Lung (tissue), 11 donors: ENCODE measurements at regions not wholly inside any gene's neighbourhood (a gene's known extent, or its start where the extent isn't known, plus 50 kb on each side); places are given as distances from the start of the nearest gene placed in this dataset.

ENCODE experiments used
- ATAC-seq: fragments of 200-7000 bp; cut with Tn5 transposase; one replicate; pipeline ENCODE4 v1.9.1; 2020; ENCODE audit warnings: moderate number of reproducible peaks; ENCODE audit not compliant: insufficient read depth, low FRiP score
- DNase-seq, 3 donors: peaks; one replicate each; pipeline ENCODE4 v3.0.0-alpha.2; 2013 to 2017
- H3K27ac ChIP-seq, 2 donors: one replicate each; pipeline ENCODE4 v1.5.1; 2013; ENCODE audit warnings: mild to moderate bottlenecking in 2 of 2, moderate library complexity in 2 of 2, control low read depth in 1 of 2, inconsistent platforms in 1 of 2, low read depth in 1 of 2, low read length in 1 of 2
- H3K27me3 ChIP-seq, 3 donors: one replicate each; pipeline ENCODE4 v1.5.1; 2013; ENCODE audit warnings: low read length in 2 of 3; ENCODE audit not compliant: control insufficient read depth in 3 of 3, insufficient read depth in 3 of 3
- H3K36me3 ChIP-seq, 4 donors: one replicate each; pipeline ENCODE4 v1.5.1; 2013; ENCODE audit warnings: low read length in 4 of 4, mild to moderate bottlenecking in 1 of 4, moderate library complexity in 1 of 4; ENCODE audit not compliant: control insufficient read depth in 4 of 4, insufficient read depth in 4 of 4
- H3K4me1 ChIP-seq, 5 donors: one replicate each; pipeline ENCODE4 v1.5.1; 2013; ENCODE audit warnings: low read length in 5 of 5, mild to moderate bottlenecking in 2 of 5, moderate library complexity in 1 of 5; ENCODE audit not compliant: control insufficient read depth in 5 of 5, insufficient read depth in 5 of 5
- H3K4me3 ChIP-seq: one replicate; pipeline ENCODE4 v1.5.1; 2013; ENCODE audit warnings: mild to moderate bottlenecking, control low read depth, moderate library complexity
- H3K9ac ChIP-seq, 2 donors: one replicate each; pipeline ENCODE4 v1.5.1; 2013; ENCODE audit warnings: low read length in 2 of 2, control low read depth in 1 of 2; ENCODE audit not compliant: insufficient read depth in 1 of 2
- H3K9me3 ChIP-seq, 4 donors: one replicate each; pipeline ENCODE4 v1.5.1; 2013; ENCODE audit warnings: low read length in 3 of 4, mild to moderate bottlenecking in 1 of 4, moderate library complexity in 1 of 4; ENCODE audit not compliant: control insufficient read depth in 4 of 4, insufficient read depth in 3 of 4
- CTCF ChIP-seq: IDR thresholded peaks from 2 replicates; pipeline ENCODE4 v1.5.1; 2012; ENCODE audit warnings: mild to moderate bottlenecking; ENCODE audit errors: control extremely low read depth, extremely low read depth
- WGBS, 2 donors: extraction: QIAGEN DNeasy Blood & Tissue Kit; methylation state at CpG; one replicate each; pipeline ENCODE4 v1.1.7; 2013; 5-methylcytosine and 5-hydroxymethylcytosine counted together
- donor health status: control.
- donor health status: control.
- donor health status: Bipolar disorder and iron deficiency.
- donor health status: healthy.
- donor health status: DM: yes; HTN: yes; CAD: no.

GRCh38 chr21:36584980-36585940, 105.3 kb upstream of the CLDN14 start:
- 83 to 90% methylated on average over 6 of the region's 6 CpGs for WGBS, 2 donors
- no peak overlapping the region for H3K9ac ChIP-seq
- H3K27ac ChIP-seq, result no peak overlapping the region
- H3K9me3 ChIP-seq, result peaks cover 0 to 2% (median 0%) of the 10 kb centered on the region in 4 donors
- TF ChIP-seq CTCF, result no peak
- DNase-seq, result no peak
- no peak for ATAC-seq
- no peak overlapping the region for H3K4me3 ChIP-seq
- no peaks in the 10 kb centered on the region for H3K27me3 ChIP-seq
- H3K36me3 ChIP-seq, result no peaks in the 10 kb centered on the region
- H3K4me1 ChIP-seq, result peaks cover 0 to 15% (median 0%) of the 10 kb centered on the region in 5 donors

- Histone ChIP-seq H3K9me3 (no peaks in the 10 kb centered on the region), H3K4me1 (peaks cover 0 to 15% (median 0%) of the 10 kb centered on the region in 5 donors), H3K9ac (no peak overlapping the region), H3K4me3 (no peak overlapping the region), H3K27ac (no peak overlapping the region), H3K36me3 (no peaks in the 10 kb centered on the region), H3K27me3 (no peaks in the 10 kb centered on the region)
- WGBS, 2 donors, result 87 to 95% methylated on average over 8 of the region's 8 CpGs
- ATAC-seq, result no peak
- TF ChIP-seq CTCF, result no peak
- DNase-seq, result no peak
Observed at GRCh38 chr21:36587388-36587787, 107.5 kb upstream of the CLDN14 start.

GRCh38 chr21:36589352-36589971, 109.5 kb upstream of the SIM2 start:
- no peak overlapping the region for H3K27ac ChIP-seq
- H3K36me3 ChIP-seq, result no peaks in the 10 kb centered on the region
- DNase-seq, result peak; percentile 91 to 96 (median 93)
- peaks cover 0 to 2% (median 0%) of the 10 kb centered on the region in 4 donors for H3K9me3 ChIP-seq
- peaks cover 0 to 15% (median 0%) of the 10 kb centered on the region in 5 donors for H3K4me1 ChIP-seq
- no peak for TF ChIP-seq CTCF
- ATAC-seq, result no peak
- H3K4me3 ChIP-seq, result no peak overlapping the region
- H3K27me3 ChIP-seq, result no peaks in the 10 kb centered on the region
- H3K9ac ChIP-seq, result no peak overlapping the region
- 37 to 41% methylated on average over 10 of the region's 10 CpGs for WGBS, 2 donors
